Tibial artery (tissue), 4 donors: ENCODE measurements at regions not wholly inside any gene's neighbourhood (a gene's known extent, or its start where the extent isn't known, plus 50 kb on each side); places are given as distances from the start of the nearest gene placed in this dataset.

ENCODE experiments used
- DNase-seq, 2 donors: peaks; one replicate each; pipeline ENCODE4 v3.0.0-alpha.2; 2019
- H3K27ac ChIP-seq, 2 donors: fragments of 200-600 bp; sonication (generic) in 1 of 2; 1 replicate in 1 of 2; 2 replicates in 1 of 2; pipeline ENCODE4 v1.5.1; 2018 to 2019; ENCODE audit warnings: mild to moderate bottlenecking in 1 of 2
- H3K27me3 ChIP-seq, 2 donors: fragments of 200-600 bp; sonication (generic) in 1 of 2; one replicate each; pipeline versions ENCODE4 v1.5.1 to v1.6.0; 2016 to 2019
- H3K36me3 ChIP-seq, 3 donors: fragments of 200-600 bp; sonication (generic) in 2 of 3; one replicate each; pipeline ENCODE4 v1.5.1; 2016 to 2019; ENCODE audit warnings: mild to moderate bottlenecking in 2 of 3
- H3K4me1 ChIP-seq, 4 donors: fragments of 200-600 bp; sonication (generic) in 2 of 4; 1 replicate in 3 of 4; 2 replicates in 1 of 4; pipeline ENCODE4 v1.5.1; 2016 to 2019
- H3K4me3 ChIP-seq, 2 donors: fragments of 200-600 bp; sonication (generic) in 1 of 2; 1 replicate in 1 of 2; 2 replicates in 1 of 2; pipeline ENCODE4 v1.5.1; 2018 to 2019; ENCODE audit warnings: mild to moderate bottlenecking in 2 of 2
- H3K9me3 ChIP-seq, 3 donors: fragments of 200-600 bp; sonication (generic) in 1 of 3; one replicate each; pipeline ENCODE4 v1.5.1; 2016 to 2019
- CTCF ChIP-seq, 2 experiments: fragments of 200-600 bp in 1 of 2; fragments of 450-650 bp in 1 of 2; IDR thresholded peaks; one replicate each; pipeline ENCODE4 v1.5.1; 2017 to 2019; ENCODE audit warnings: antibody characterized with exemption in 2 of 2, mild to moderate bottlenecking in 1 of 2, moderate library complexity in 1 of 2
- intact Hi-C: fragments of 100-400 bp; cut with DNase I; formaldehyde crosslinking; loops from one replicate; pipeline ENCODE4 v1.15.0; 2023; ENCODE audit warnings: low total_unique reads

GRCh38 chr9:35540315-35540714 lies 50.4 kb downstream of the RUSC2 start:
- H3K4me3 ChIP-seq = no peak overlapping the region
- H3K27me3 ChIP-seq = no peaks in the 10 kb centered on the region
- peak overlapping the region; percentile 73 to 87 for H3K27ac ChIP-seq
- no peaks in the 10 kb centered on the region for H3K36me3 ChIP-seq
- H3K4me1 ChIP-seq = peaks cover 6 to 89% (median 58%) of the 10 kb centered on the region in 4 donors
- DNase-seq = no peak
- no peak for TF ChIP-seq CTCF (IDR thresholded peaks at IDR 0.05)
- intact Hi-C loops = no loop called here
- H3K9me3 ChIP-seq = no peaks in the 10 kb centered on the region

GRCh38 chr9:35546853-35547252 lies 56.9 kb downstream of the RUSC2 start:
- intact Hi-C loops = no loop called here
- TF ChIP-seq CTCF (IDR thresholded peaks at IDR 0.05) = no peak
- Histone ChIP-seq H3K9me3 (no peaks in the 10 kb centered on the region), H3K27ac (no peak overlapping the region), H3K36me3 (peaks cover 22 to 39% (median 28%) of the 10 kb centered on the region in 3 donors), H3K4me3 (no peak overlapping the region), H3K27me3 (no peaks in the 10 kb centered on the region), H3K4me1 (peaks cover 0 to 94% (median 60%) of the 10 kb centered on the region in 4 donors)
- DNase-seq = no peak

GRCh38 chr9:35547889-35548418 lies 57.1 kb upstream of the TESK1 start:
- H3K27me3 ChIP-seq = no peaks in the 10 kb centered on the region
- no peaks in the 10 kb centered on the region for H3K9me3 ChIP-seq
- peak overlapping the region; percentile 44 to 55 for H3K27ac ChIP-seq
- no peak for TF ChIP-seq CTCF (IDR thresholded peaks at IDR 0.05)
- DNase-seq = no peak
- no peak overlapping the region for H3K4me3 ChIP-seq
- intact Hi-C loops = no loop called here
- peaks cover 22 to 39% (median 28%) of the 10 kb centered on the region in 3 donors for H3K36me3 ChIP-seq
- H3K4me1 ChIP-seq = peaks cover 0 to 99% (median 65%) of the 10 kb centered on the region in 4 donors

- Histone ChIP-seq H3K36me3 (peaks cover 22 to 39% (median 28%) of the 10 kb centered on the region in 3 donors), H3K4me1 (peaks cover 4 to 99% (median 68%) of the 10 kb centered on the region in 4 donors), H3K4me3 (no peak overlapping the region), H3K9me3 (no peaks in the 10 kb centered on the region), H3K27me3 (no peaks in the 10 kb centered on the region), H3K27ac (peak overlapping the region; percentile 44 to 55)
- intact Hi-C loops = no loop called here
- no peak for DNase-seq
- TF ChIP-seq CTCF (IDR thresholded peaks at IDR 0.05) = no peak
These were observed 56.5 kb upstream of the TESK1 start for GRCh38 chr9:35548571-35548970.

DNA sequence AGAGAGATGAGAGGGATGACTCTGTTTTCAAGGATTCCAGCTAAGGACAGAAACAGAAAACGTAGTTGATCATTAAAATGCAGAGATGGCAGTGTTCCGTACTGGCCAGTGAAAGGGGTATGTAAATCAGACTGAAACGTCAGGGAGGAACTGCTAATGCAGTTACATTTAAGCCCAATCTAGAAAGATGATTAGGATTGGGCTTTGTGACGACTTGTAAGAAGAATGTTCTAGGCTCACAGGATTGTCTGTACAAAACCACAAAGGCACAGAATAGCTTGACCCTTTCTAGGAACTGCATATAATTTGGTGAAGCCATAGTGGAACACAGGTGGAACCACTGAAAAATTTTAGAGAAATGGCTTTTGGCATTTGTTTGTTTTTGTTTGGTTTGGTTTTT lies 55.6 kb upstream of the TESK1 start:
- intact Hi-C loops = no loop called here
- Histone ChIP-seq H3K4me3 (no peak overlapping the region), H3K36me3 (peaks cover 22 to 39% (median 28%) of the 10 kb centered on the region in 3 donors), H3K27ac (peak overlapping the region; percentile 44 to 55), H3K27me3 (no peaks in the 10 kb centered on the region), H3K4me1 (peaks cover 4 to 100% (median 72%) of the 10 kb centered on the region in 4 donors), H3K9me3 (no peaks in the 10 kb centered on the region)
- DNase-seq = no peak
- TF ChIP-seq CTCF (IDR thresholded peaks at IDR 0.05) = no peak
